ENCODE measurements at regions not wholly inside any gene's neighbourhood (a gene's known extent, or its start where the extent isn't known, plus 50 kb on each side); places are given as distances from the start of the nearest gene placed in this dataset.

DNA sequence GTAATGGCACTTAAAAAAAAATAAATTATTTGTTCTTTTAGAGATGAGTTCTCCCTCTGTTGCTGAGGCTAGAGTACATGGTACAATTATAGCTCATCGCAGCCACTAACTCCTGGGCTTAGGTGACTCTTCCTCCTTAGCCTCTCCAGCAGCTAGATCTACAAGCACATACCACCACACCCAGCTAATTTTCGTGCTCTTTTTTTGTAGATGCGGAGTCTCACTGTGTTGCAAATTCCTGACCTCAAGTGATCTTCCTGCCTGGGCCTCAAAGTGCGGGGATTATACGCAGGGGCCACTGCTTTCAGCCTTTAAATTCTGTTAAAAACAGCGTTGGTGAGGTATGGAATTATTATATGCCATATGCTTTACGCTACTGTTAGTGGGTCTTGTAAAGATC is 2034.0 kb downstream of the OLFM4 start:
- TF ChIP-seq CTCF (IDR thresholded peaks at IDR 0.05) (no peak), EP300 (IDR thresholded peaks at IDR 0.05) (no peak)

Measured in sigmoid colon (tissue), 4 donors.